Esophagus muscularis mucosa (tissue), 4 donors: ENCODE measurements at regions not wholly inside any gene's neighbourhood (a gene's known extent, or its start where the extent isn't known, plus 50 kb on each side); places are given as distances from the start of the nearest gene placed in this dataset.

Source experiments
- DNase-seq: peaks from one replicate; pipeline ENCODE4 v3.0.0-alpha.2; 2017; ENCODE audit errors: extremely low spot score
- H3K27ac ChIP-seq, 4 donors: fragments of 200-600 bp; sonication (generic); replicated peaks in 1 of 4; 1 replicate in 3 of 4; 2 replicates in 1 of 4; pipeline ENCODE4 v1.5.1; 2016 to 2019; ENCODE audit warnings: mild to moderate bottlenecking in 1 of 4
- H3K27me3 ChIP-seq, 4 donors: fragments of 200-600 bp; sonication (generic); one replicate each; pipeline versions ENCODE4 v1.5.1 to v1.6.0; 2016 to 2019
- H3K36me3 ChIP-seq, 4 donors: fragments of 200-600 bp; sonication (generic); one replicate each; pipeline ENCODE4 v1.5.1; 2016 to 2019
- H3K4me1 ChIP-seq, 4 donors: fragments of 200-600 bp; sonication (generic); one replicate each; pipeline ENCODE4 v1.5.1; 2016 to 2019
- H3K4me3 ChIP-seq, 4 donors: fragments of 200-600 bp; sonication (generic); 1 replicate in 2 of 4; 2 replicates in 2 of 4; pipeline ENCODE4 v1.5.1; 2016 to 2019; ENCODE audit warnings: mild to moderate bottlenecking in 4 of 4, moderate library complexity in 1 of 4
- H3K9me3 ChIP-seq, 4 donors: fragments of 200-600 bp; sonication (generic); 1 replicate in 3 of 4; 2 replicates in 1 of 4; pipeline ENCODE4 v1.5.1; 2016 to 2019
- CTCF ChIP-seq, 3 experiments: fragments of 200-600 bp in 2 of 3; fragments of 450-650 bp in 1 of 3; sonication (generic) in 2 of 3; IDR thresholded peaks; one replicate each; pipeline ENCODE4 v1.5.1; 2017 to 2019; ENCODE audit warnings: antibody characterized with exemption in 3 of 3, mild to moderate bottlenecking in 2 of 3, moderate library complexity in 1 of 3
- EP300 ChIP-seq: sonication (generic); formaldehyde crosslinking; IDR thresholded peaks from one replicate; pipeline ENCODE4 v1.6.1; 2017; ENCODE audit warnings: antibody characterized with exemption
- POLR2A ChIP-seq: fragments of 450-650 bp; IDR thresholded peaks from one replicate; pipeline ENCODE4 v1.6.1; 2017; ENCODE audit warnings: antibody characterized with exemption, moderate library complexity, mild to moderate bottlenecking, low read depth
- POLR2AphosphoS5 ChIP-seq, 2 donors: sonication (generic); formaldehyde crosslinking; IDR thresholded peaks; one replicate each; pipeline ENCODE4 v1.6.1; 2017; ENCODE audit warnings: antibody characterized with exemption in 2 of 2
- WGBS: methylation state at CpG from one replicate; pipeline ENCODE4 v1.1.5; 2018; 5-methylcytosine and 5-hydroxymethylcytosine counted together
- intact Hi-C: fragments of 100-400 bp; cut with DNase I; formaldehyde crosslinking; loops from one replicate; pipeline ENCODE4 v1.15.1; 2023

GRCh38 chr7:20053334-20054104 lies 163.7 kb downstream of the MACC1 start:
- no peaks in the 10 kb centered on the region for H3K27me3 ChIP-seq
- intact Hi-C loops: no loop called here
- H3K4me1 ChIP-seq: no peaks in the 10 kb centered on the region
- H3K4me3 ChIP-seq: no peak overlapping the region
- H3K9me3 ChIP-seq: peaks cover 0 to 2% (median 0%) of the 10 kb centered on the region in 4 donors
- no peak for TF ChIP-seq POLR2A
- TF ChIP-seq CTCF (IDR thresholded peaks at IDR 0.05): no peak
- no peak for DNase-seq
- H3K36me3 ChIP-seq: no peaks in the 10 kb centered on the region
- no peak overlapping the region for H3K27ac ChIP-seq
- 70% methylated on average over 7 of the region's 7 CpGs for WGBS

GRCh38 chr7:20050241-20050966 lies 166.8 kb downstream of the MACC1 start:
- H3K9me3 ChIP-seq: no peaks in the 10 kb centered on the region
- no peaks in the 10 kb centered on the region for H3K27me3 ChIP-seq
- no peaks in the 10 kb centered on the region for H3K36me3 ChIP-seq
- intact Hi-C loops: no loop called here
- no peak for DNase-seq
- TF ChIP-seq POLR2A (no peak), POLR2AphosphoS5 (IDR thresholded peaks at IDR 0.05) (no peak), EP300 (no peak), CTCF (IDR thresholded peaks at IDR 0.05) (no peak)
- no peak overlapping the region for H3K4me3 ChIP-seq
- no peak overlapping the region for H3K27ac ChIP-seq
- H3K4me1 ChIP-seq: no peaks in the 10 kb centered on the region

- H3K27me3 ChIP-seq: no peaks in the 10 kb centered on the region
- H3K4me3 ChIP-seq: no peak overlapping the region
- H3K27ac ChIP-seq: no peak overlapping the region
- DNase-seq: no peak
- TF ChIP-seq POLR2A (no peak), EP300 (no peak), POLR2AphosphoS5 (IDR thresholded peaks at IDR 0.05) (no peak), CTCF (IDR thresholded peaks at IDR 0.05) (no peak)
- intact Hi-C loops: no loop called here
- no peaks in the 10 kb centered on the region for H3K36me3 ChIP-seq
- H3K9me3 ChIP-seq: no peaks in the 10 kb centered on the region
- no peaks in the 10 kb centered on the region for H3K4me1 ChIP-seq
- 81% methylated on average over 2 of the region's 2 CpGs for whole genome bisulfite sequencing
These were observed 178.5 kb downstream of the MACC1 start for GRCh38 chr7:20038676-20039075.

- no peak overlapping the region for H3K27ac ChIP-seq
- intact Hi-C loops: no loop called here
- 97% methylated on average over 5 of the region's 5 CpGs for WGBS
- no peak overlapping the region for H3K4me3 ChIP-seq
- H3K4me1 ChIP-seq: no peaks in the 10 kb centered on the region
- no peaks in the 10 kb centered on the region for H3K36me3 ChIP-seq
- DNase-seq: no peak
- H3K27me3 ChIP-seq: no peaks in the 10 kb centered on the region
- H3K9me3 ChIP-seq: no peaks in the 10 kb centered on the region
- TF ChIP-seq POLR2A (no peak), CTCF (IDR thresholded peaks at IDR 0.05) (no peak), POLR2AphosphoS5 (IDR thresholded peaks at IDR 0.05) (no peak), EP300 (no peak)
These were observed 181.8 kb downstream of the MACC1 start for GRCh38 chr7:20035279-20035875.
